ENCODE measurements at regions not wholly inside any gene's neighbourhood (a gene's known extent, or its start where the extent isn't known, plus 50 kb on each side); places are given as distances from the start of the nearest gene placed in this dataset.
"Not testable (repeated sequence)": the region's sequence is repeated elsewhere in the genome, so short reads cannot be mapped to it uniquely, and the experiment has no call there.

GRCh38 chr5:84790406-84790805 is 405.7 kb upstream of the EDIL3 start:
- DNase-seq (ENCODE audit: low spot score) = no peak

GRCh38 chr5:84783003-84783402 is 398.3 kb upstream of the EDIL3 start:
- DNase-seq (ENCODE audit: low spot score) = no peak

- DNase-seq (ENCODE audit: low spot score) = no peak
Observed at GRCh38 chr5:84779186-84779585, 394.5 kb upstream of the EDIL3 start.

- DNase-seq (ENCODE audit: low spot score) = no peak
Observed at GRCh38 chr5:84764227-84764626, 379.5 kb upstream of the EDIL3 start.

- no peak for DNase-seq (ENCODE audit: low spot score)
Observed at GRCh38 chr5:84758008-84758407, 373.3 kb upstream of the EDIL3 start.

GRCh38 chr5:84752780-84753179 is 368.1 kb upstream of the EDIL3 start:
- no peak for DNase-seq (ENCODE audit: low spot score)

- DNase-seq (ENCODE audit: low spot score) = no peak
Observed at GRCh38 chr5:84748313-84748712, 363.6 kb upstream of the EDIL3 start.

GRCh38 chr5:84746280-84746679 is 361.6 kb upstream of the EDIL3 start:
- not testable (repeated sequence) for DNase-seq (ENCODE audit: low spot score)

- DNase-seq (ENCODE audit: low spot score) = no peak
Observed at GRCh38 chr5:84741056-84741455, 356.4 kb upstream of the EDIL3 start.

GRCh38 chr5:84729326-84729725 is 344.6 kb upstream of the EDIL3 start:
- DNase-seq (ENCODE audit: low spot score) = no peak

GRCh38 chr5:84727708-84728107 is 343.0 kb upstream of the EDIL3 start:
- DNase-seq (ENCODE audit: low spot score) = no peak

GRCh38 chr5:84725946-84726570 is 341.4 kb upstream of the EDIL3 start:
- DNase-seq (ENCODE audit: low spot score) = no peak

- DNase-seq (ENCODE audit: low spot score) = no peak
Observed at GRCh38 chr5:84724683-84725082, 340.0 kb upstream of the EDIL3 start.

GRCh38 chr5:84724181-84724580 is 339.5 kb upstream of the EDIL3 start:
- DNase-seq (ENCODE audit: low spot score) = no peak

- no peak for DNase-seq (ENCODE audit: low spot score)
Observed at GRCh38 chr5:84718377-84718776, 333.7 kb upstream of the EDIL3 start.

GRCh38 chr5:84715686-84716085 is 331.0 kb upstream of the EDIL3 start:
- no peak for DNase-seq (ENCODE audit: low spot score)

GRCh38 chr5:84715091-84715490 is 330.4 kb upstream of the EDIL3 start:
- DNase-seq (ENCODE audit: low spot score) = no peak

- no peak for DNase-seq (ENCODE audit: low spot score)
Observed at GRCh38 chr5:84709075-84709474, 324.4 kb upstream of the EDIL3 start.

GRCh38 chr5:84706678-84707641 is 322.3 kb upstream of the EDIL3 start:
- DNase-seq (ENCODE audit: low spot score) = no peak

- not testable (repeated sequence) for DNase-seq (ENCODE audit: low spot score)
Observed at GRCh38 chr5:84700545-84700944, 315.9 kb upstream of the EDIL3 start.

GRCh38 chr5:84696651-84697050 is 312.0 kb upstream of the EDIL3 start:
- no peak for DNase-seq (ENCODE audit: low spot score)

GRCh38 chr5:84695330-84695729 is 310.6 kb upstream of the EDIL3 start:
- no peak for DNase-seq (ENCODE audit: low spot score)

GRCh38 chr5:84693256-84693655 is 308.6 kb upstream of the EDIL3 start:
- DNase-seq (ENCODE audit: low spot score) = no peak
